GM12874 (cell line): ENCODE measurements at regions not wholly inside any gene's neighbourhood (a gene's known extent, or its start where the extent isn't known, plus 50 kb on each side); places are given as distances from the start of the nearest gene placed in this dataset.

ENCODE experiments used
- TF ChIP-seq, protein P1 (sequence below): IDR thresholded peaks from 2 replicates; pipeline ENCODE4 v1.5.1; 2011; ENCODE audit warnings: low read depth, mild to moderate bottlenecking, control low read depth, low read length, moderate library complexity; ENCODE audit not compliant: insufficient read depth

- TF ChIP-seq, protein P1, sequence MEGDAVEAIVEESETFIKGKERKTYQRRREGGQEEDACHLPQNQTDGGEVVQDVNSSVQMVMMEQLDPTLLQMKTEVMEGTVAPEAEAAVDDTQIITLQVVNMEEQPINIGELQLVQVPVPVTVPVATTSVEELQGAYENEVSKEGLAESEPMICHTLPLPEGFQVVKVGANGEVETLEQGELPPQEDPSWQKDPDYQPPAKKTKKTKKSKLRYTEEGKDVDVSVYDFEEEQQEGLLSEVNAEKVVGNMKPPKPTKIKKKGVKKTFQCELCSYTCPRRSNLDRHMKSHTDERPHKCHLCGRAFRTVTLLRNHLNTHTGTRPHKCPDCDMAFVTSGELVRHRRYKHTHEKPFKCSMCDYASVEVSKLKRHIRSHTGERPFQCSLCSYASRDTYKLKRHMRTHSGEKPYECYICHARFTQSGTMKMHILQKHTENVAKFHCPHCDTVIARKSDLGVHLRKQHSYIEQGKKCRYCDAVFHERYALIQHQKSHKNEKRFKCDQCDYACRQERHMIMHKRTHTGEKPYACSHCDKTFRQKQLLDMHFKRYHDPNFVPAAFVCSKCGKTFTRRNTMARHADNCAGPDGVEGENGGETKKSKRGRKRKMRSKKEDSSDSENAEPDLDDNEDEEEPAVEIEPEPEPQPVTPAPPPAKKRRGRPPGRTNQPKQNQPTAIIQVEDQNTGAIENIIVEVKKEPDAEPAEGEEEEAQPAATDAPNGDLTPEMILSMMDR, result no peak
Measured at GRCh38 chr7:81321949-81322348, 403.1 kb upstream of the SEMA3C start.

- TF ChIP-seq, protein P1, result no peak
Measured at GRCh38 chr7:81317741-81318140, 398.9 kb upstream of the SEMA3C start.

- TF ChIP-seq, protein P1, result no peak
Measured at GRCh38 chr7:81308643-81309322, 389.9 kb upstream of the SEMA3C start.

- TF ChIP-seq, protein P1, result no peak
Measured at GRCh38 chr7:81301815-81302214, 383.0 kb upstream of the SEMA3C start.

- TF ChIP-seq, protein P1, result no peak
Measured at GRCh38 chr7:81300753-81301152, 381.9 kb upstream of the SEMA3C start.

- TF ChIP-seq, protein P1, result no peak
Measured at GRCh38 chr7:81299711-81300110, 380.9 kb upstream of the SEMA3C start.

DNA sequence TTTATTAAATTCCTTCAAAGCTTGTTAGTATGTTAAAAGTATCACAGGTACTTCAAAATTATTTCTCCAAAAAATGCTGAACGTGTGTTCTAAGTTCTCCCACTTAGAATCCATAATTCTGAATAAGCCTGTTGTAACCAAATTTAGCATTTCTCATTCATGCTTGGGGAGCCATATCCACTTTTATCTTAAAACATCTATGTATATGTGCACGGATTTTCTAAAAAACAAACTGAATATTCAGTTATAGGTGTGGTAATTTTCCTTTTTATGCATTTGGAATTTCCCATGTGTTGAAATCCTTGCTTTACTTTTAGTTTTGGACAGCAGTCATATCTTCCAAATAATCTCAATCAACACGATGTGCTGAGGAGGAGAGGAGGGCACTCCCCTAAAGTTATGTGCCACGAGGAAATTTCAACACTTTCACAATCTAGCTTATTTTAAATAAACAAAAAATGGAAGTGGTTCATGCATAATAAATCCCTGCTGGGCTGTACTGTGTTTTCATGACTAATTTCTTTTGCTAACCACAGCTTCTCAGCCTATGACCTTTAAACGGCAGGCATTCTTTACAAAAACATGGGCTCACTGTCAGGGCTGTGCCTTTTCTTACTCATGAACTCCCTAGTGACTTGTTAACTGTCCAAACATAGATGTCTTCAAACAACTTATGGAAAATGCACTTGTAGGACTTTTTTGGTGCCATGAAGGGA is 380.3 kb upstream of the SEMA3C start:
- TF ChIP-seq, protein P1, result no peak
